KOPT-K1 (cell line): ENCODE measurements at regions not wholly inside any gene's neighbourhood (a gene's known extent, or its start where the extent isn't known, plus 50 kb on each side); places are given as distances from the start of the nearest gene placed in this dataset.

Source experiments
- H3K27ac ChIP-seq: fragments of 200-600 bp; sonication (generic); 2 replicates; pipeline ENCODE4 v1.5.1; 2016; ENCODE audit warnings: antibody characterized with exemption, mild to moderate bottlenecking, low read depth, low read length; ENCODE audit not compliant: poor library complexity, severe bottlenecking
- H3K36me3 ChIP-seq: fragments of 200-600 bp; sonication (generic); 2 replicates; pipeline ENCODE4 v1.5.1; 2017; ENCODE audit warnings: antibody characterized with exemption, mild to moderate bottlenecking, low read length, moderate library complexity; ENCODE audit not compliant: insufficient read depth
- H3K9me3 ChIP-seq: fragments of 200-600 bp; sonication (generic); 2 replicates; pipeline ENCODE4 v1.5.1; 2017; ENCODE audit warnings: antibody characterized with exemption, low read length, mild to moderate bottlenecking; ENCODE audit not compliant: insufficient read depth, poor library complexity, severe bottlenecking

DNA sequence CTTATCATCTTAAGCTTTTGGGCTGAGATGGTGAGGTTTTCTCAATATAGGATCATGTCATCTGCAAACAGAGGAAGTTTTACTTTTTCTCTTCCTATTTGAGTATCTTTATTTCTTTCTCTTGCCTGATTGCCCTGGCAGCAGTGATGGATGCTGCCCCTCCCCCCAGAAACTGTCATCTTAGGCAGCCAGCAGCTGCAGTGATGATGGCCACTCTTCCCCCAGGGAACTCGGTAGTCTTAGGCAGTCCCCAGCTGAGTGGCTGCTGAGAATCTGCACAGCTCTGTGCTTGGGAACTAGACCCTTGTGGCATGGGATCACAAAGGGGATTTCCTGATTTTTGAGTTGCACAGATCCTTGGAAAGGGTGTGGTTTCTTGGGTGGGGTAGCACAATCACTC is 791.1 kb upstream of the ALCAM start:
- H3K27ac ChIP-seq: no peak overlapping the region
- H3K9me3 ChIP-seq: peaks cover 26% of the 10 kb centered on the region
- H3K36me3 ChIP-seq: no peaks in the 10 kb centered on the region

DNA sequence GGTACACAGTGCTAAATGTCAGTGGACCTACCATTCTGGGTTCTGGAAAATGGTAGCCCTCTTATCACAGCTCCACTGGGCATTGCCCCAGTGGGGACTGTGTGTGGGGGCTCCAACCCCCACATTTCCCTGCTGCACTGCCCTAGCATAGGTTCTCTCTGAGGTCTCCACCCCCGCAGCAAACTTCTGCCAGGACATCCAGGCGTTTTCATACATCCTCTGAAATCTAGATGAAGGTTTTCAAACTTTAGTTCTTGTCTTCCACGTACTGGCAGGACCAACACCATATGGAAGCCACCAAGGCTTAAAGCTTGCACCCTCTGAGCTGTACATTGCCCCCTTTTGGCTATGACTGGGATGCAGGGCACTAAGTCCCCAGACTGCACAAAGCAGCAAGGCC is 788.2 kb upstream of the ALCAM start:
- Histone ChIP-seq H3K9me3 (peaks cover 26% of the 10 kb centered on the region), H3K36me3 (no peaks in the 10 kb centered on the region), H3K27ac (no peak overlapping the region)

DNA sequence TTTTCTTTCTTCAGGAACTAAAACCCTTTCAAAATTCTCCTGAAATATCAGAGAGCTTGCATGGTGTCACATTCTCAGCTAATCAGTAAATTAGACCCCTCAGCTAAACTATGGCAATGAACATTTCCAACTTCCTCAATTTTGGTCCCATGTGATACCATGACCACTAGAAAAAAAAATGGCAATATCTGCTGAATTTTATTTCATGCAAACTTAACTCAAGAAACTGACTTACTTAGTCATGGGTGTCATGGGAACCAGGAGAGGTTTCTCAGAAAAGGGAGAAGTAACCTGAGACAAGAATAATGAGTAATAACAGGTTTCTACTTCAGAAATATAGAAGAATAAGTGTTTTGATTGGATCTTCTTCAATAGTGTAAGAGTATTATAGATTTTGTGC is 784.6 kb upstream of the ALCAM start:
- H3K36me3 ChIP-seq: no peaks in the 10 kb centered on the region
- no peak overlapping the region for H3K27ac ChIP-seq
- H3K9me3 ChIP-seq: peaks cover 19% of the 10 kb centered on the region

DNA sequence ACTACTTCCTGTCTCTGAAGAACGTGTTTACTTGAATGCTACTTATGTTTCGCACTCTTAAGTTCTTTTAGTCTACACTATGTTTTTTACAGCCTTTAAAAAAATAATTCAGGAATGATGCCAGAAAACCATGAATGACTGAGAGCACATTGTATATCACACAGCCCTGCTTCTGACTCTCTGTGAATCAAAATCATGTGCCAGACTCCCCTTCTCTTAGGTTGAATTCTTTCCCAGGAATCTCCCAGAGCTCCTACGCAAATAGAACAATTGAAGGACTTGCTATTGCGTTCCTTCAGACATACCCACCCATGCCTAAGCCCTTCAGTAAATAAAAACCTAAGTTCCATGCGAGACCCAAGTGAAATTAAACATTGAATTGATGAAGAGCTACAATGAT is 782.0 kb upstream of the ALCAM start:
- Histone ChIP-seq H3K9me3 (no peaks in the 10 kb centered on the region), H3K36me3 (no peaks in the 10 kb centered on the region), H3K27ac (no peak overlapping the region)

DNA sequence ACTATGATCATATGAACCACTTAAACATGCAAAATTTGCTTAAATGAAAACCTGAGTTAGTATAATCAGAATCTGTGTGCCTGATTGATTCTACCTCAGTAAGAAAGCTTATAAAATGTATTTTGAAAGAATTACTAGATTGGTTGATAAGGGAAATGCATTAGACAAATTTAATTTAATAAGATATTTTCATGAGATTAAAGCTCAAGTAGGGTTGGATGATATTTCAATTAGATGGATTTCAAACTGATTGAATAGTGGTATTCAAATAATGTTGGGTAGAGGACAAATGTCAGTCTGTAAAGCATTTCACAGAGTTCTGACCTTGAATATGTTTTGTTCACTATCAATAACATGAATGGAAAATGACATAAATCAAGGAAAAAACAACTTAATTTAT is 780.4 kb upstream of the ALCAM start:
- H3K9me3 ChIP-seq: no peaks in the 10 kb centered on the region
- no peak overlapping the region for H3K27ac ChIP-seq
- no peaks in the 10 kb centered on the region for H3K36me3 ChIP-seq

DNA sequence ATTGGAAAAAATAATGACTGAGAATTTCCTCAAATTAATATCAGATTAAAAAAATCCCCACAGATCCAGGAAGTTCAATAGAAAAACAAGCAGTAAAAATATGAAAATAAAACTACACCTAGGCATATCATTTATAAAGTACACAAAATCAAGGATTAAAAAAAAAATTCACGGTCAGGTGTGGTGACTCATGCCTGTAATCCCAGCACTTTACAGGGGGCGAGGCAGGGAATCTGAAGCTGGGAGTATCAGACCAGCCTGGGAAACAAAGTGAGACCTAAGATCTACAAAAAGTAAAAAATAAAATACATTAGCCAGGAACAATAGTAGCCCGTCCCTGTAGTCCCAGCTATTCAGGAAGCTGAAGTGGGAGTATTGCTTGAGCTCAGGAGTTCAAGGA is 778.3 kb upstream of the ALCAM start:
- no peaks in the 10 kb centered on the region for H3K9me3 ChIP-seq
- H3K36me3 ChIP-seq: no peaks in the 10 kb centered on the region
- no peak overlapping the region for H3K27ac ChIP-seq

DNA sequence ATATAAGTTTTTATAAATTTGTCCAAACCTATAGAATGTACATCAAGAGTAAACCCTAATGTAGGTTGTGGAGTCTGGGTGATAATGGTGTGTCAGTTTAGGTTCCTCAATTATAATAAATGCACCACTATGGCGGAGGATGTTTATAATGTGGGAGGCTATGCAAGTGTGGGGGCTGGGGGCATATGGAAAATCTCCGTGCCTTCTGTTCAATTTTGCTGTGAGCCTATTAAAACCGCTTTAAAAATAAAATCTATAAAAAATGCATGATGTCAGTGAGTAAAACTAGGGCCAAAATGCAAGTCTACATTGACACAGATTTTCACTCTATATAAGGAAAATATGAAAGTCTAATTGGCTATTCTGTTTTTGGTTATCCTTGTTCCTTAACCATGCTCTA is 774.9 kb upstream of the ALCAM start:
- Histone ChIP-seq H3K9me3 (no peaks in the 10 kb centered on the region), H3K36me3 (no peaks in the 10 kb centered on the region)

DNA sequence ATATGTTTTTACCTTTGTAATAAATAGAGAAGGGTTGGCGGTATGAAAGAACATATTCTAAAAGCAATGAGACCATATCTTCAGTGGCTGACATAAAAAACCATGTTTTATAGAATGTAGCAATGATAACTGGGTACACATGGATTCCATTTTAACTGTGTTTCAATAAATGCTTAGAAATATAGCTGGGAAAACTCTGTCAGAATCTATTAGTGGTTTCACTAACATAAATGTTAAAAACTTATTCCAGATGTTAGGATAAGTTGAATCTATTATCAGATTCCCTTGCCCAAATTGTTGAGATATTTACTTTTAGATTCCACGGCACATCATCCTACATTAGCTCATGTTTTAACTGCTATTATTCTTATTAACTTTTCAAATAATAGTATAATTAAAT is 772.2 kb upstream of the ALCAM start:
- Histone ChIP-seq H3K9me3 (no peaks in the 10 kb centered on the region), H3K36me3 (no peaks in the 10 kb centered on the region)

More for the DNA sequence above, 774.9 kb upstream of the ALCAM start:
- H3K27ac ChIP-seq: no peak overlapping the region

DNA sequence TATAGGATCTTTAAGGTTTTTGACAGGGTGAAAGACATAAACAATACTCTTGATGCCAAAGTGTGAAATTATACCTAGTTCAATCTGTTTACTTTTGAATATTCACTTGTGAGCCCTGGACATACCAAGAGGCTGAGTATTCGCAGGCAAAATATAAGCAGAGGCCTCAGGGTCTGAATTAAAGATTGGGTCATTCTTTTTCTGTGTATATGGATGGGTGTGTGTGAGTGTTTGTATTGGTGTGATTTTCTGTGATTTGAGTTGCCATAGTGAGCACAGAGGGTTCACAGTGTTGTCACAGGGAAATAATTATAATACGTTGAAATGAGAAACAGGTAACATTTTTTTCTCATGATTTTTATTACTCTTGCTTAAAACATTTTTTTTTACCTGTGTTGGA is 770.7 kb upstream of the ALCAM start:
- no peak overlapping the region for H3K27ac ChIP-seq
- H3K9me3 ChIP-seq: no peaks in the 10 kb centered on the region
- no peaks in the 10 kb centered on the region for H3K36me3 ChIP-seq

More for the DNA sequence above, 772.2 kb upstream of the ALCAM start:
- H3K27ac ChIP-seq: no peak overlapping the region

DNA sequence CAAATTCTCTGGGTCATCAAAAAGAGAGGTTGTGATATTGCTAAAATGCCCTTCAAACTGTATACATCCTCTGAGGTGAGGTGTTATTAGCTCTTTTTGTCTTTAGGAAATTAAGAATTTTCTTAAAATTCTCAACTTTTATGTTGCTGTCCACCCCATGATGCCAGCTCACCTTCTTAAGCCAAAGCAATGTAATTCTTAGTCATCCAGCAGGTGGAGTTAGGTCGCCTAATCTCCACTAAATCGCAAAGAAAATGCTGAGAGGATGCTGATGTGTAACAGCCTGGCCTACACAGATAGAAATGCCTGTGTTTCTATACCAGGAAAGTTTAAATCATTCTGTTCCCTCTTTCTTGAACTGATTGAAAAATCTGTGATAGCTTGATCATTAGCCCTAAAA is 770.2 kb upstream of the ALCAM start:
- Histone ChIP-seq H3K27ac (no peak overlapping the region), H3K36me3 (no peaks in the 10 kb centered on the region)

DNA sequence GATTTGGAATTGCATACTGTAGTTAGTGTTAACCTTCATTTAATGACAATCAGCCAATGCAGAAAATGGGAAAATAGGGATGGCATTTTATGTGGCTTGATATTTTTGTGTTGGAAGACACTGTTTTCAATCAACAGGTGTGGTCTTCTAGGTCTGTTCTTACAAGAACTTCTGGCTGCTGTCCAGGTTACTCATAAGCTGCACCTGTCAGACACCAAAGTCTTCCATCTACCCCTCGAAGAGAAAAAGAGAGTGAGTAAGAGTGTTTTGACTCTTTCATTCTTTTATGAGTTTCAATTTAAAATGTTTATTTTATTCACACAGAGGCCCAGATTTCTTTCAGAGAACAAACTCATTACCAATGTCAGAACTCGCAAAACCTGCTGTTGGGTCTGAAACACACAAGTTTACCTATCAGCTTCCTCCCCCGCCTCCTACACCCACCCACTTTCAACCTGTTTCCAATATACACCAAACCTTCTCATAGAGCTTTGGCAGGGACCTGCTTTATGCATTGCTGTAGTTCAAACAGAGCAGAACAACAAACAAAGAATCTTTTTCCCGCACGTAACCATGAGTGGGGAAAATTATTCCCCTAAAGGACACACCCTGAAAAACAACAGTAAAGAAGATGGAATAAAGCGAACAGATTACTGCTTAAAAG is 767.7 kb upstream of the ALCAM start:
- Histone ChIP-seq H3K9me3 (no peaks in the 10 kb centered on the region), H3K36me3 (no peaks in the 10 kb centered on the region), H3K27ac (no peak overlapping the region)

More for the DNA sequence above, 770.2 kb upstream of the ALCAM start:
- no peaks in the 10 kb centered on the region for H3K9me3 ChIP-seq

DNA sequence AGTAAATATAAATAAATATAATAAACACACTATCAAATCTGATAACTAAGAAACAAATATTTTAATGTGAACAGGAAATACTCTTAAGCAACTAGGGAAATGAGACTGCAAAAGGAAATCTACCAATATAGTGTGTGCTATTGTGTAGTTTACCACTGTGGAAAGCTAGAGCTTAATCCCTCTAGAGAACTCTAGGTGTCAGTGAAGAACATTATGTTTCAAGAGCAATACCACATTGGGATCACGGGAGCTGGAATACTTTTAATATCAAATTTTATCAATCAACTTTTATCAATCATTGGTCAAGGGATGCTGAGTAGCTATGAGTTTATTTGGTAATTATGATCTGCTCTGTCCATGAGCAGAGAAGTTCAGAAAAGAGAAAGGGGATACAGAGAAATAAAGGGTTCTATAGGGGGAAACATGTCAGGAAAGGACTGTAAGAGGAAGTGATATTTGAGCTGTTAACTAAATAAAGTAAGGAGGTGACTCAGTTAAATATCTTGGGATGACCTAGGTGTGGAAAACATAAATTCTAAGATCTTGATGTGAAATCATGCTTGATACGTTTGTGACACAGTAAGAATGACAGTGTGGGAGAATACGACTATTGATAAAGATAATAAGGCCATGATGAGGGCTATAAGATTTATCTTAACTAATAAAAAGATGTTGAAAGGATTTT is 762.2 kb upstream of the ALCAM start:
- Histone ChIP-seq H3K36me3 (no peaks in the 10 kb centered on the region), H3K27ac (no peak overlapping the region), H3K9me3 (no peaks in the 10 kb centered on the region)

DNA sequence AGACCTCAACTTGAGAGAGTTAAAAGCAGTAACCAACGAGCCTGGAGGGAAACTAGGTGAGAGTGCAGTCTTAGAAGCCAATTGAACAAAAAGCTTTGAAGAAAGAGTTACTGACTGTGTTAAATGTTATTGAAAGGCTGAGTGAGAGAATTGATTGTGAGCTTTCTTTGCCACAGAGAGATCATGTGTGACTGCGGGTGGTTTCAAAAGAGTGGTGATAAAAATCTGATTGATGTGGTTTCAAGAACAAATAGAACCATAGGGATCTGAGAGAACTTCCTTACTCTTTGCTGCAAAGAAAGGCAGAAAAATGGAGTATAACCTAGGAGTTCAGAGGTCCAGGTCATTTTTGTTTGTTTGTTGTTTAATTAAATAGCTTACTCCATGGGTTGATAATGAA is 759.9 kb upstream of the ALCAM start:
- no peak overlapping the region for H3K27ac ChIP-seq
- no peaks in the 10 kb centered on the region for H3K36me3 ChIP-seq
- no peaks in the 10 kb centered on the region for H3K9me3 ChIP-seq

DNA sequence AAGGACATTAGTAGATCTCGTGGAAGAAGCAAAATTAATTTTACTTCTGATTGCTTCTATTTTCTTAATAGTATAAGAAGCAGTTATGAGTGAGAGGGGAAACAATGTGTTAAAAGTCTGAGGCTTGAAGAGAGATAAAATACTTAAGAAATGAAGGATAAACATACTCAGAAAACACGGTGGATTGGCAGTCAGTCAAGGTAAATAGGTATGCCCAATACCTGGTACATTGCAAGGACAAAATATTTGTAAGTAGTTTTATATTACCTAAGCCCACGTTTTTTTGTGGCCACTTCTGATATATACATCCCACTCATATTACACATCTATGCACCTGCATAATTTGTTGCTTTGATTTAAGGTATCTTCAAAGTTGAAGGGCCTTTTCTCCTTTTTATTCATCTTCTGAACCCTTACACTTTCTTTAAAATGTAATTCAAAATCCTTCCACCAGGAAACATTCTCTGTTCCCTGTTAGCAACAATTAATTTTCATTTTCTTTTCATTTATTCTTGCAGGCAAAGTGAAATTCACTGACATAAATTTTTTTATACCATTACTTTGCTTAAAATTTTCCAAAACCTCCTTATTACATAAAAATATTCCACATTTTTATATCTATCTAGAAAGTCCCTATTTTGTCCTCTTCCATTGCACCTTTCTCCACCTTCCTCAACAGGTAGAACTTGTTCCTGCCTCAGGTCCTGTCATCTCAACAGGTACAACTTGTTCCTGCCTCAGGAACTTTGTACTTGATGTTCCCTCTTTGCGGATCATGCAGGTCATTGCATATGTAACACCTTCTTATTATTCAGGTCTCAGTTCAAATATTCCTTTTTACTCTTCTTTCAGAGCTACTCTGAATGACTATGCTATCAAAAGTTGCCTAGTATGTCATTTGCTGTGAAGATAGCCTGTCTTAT is 755.7 kb upstream of the ALCAM start:
- Histone ChIP-seq H3K9me3 (no peaks in the 10 kb centered on the region), H3K27ac (no peak overlapping the region), H3K36me3 (no peaks in the 10 kb centered on the region)

DNA sequence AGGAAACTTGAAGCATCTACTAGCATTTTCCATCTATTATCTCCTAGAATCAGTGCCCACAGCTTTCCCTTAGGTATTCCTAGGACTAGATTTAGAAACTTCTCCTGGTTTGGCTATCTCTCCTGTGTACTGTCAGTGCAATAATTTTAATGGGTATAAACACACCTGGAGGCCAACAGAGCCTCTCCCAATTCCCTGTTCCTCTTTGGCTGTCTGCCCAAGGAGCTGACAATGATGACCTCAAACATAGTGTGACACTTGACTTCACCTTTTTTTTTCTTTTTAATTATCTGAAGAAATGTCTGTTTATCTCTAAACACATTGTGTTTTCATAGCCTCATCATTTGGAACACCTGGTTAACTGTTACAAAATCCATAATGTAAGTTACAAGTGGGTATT is 754.5 kb upstream of the ALCAM start:
- H3K36me3 ChIP-seq: no peaks in the 10 kb centered on the region
- no peak overlapping the region for H3K27ac ChIP-seq
- no peaks in the 10 kb centered on the region for H3K9me3 ChIP-seq
